ENCODE measurements at regions not wholly inside any gene's neighbourhood (a gene's known extent, or its start where the extent isn't known, plus 50 kb on each side); places are given as distances from the start of the nearest gene placed in this dataset.
"Not testable (repeated sequence)": the region's sequence is repeated elsewhere in the genome, so short reads cannot be mapped to it uniquely, and the experiment has no call there.

GRCh38 chr10:61271127-61271780 is 181.9 kb downstream of the TMEM26 start:
- Histone ChIP-seq H3K9ac (ENCODE audit: low read length) (no peak overlapping the region), H3K4me3 (ENCODE audit: low read depth, low read length) (no peak overlapping the region)

GRCh38 chr10:61263518-61263917 is 189.7 kb downstream of the TMEM26 start:
- Histone ChIP-seq H3K4me3 (ENCODE audit: low read depth, low read length) (no peak overlapping the region), H3K9me3 (ENCODE audit: control insufficient read depth, insufficient read depth, low read depth, low read length) (no peaks in the 10 kb centered on the region), H3K27ac (ENCODE audit: low read depth, low read length) (no peak overlapping the region), H3K9ac (ENCODE audit: low read length) (no peak overlapping the region), H3K4me1 (ENCODE audit: control insufficient read depth, insufficient read depth, low read length) (no peaks in the 10 kb centered on the region), H3K36me3 (ENCODE audit: control insufficient read depth, insufficient read depth, low read length) (no peaks in the 10 kb centered on the region), H3K27me3 (ENCODE audit: control insufficient read depth, insufficient read depth, low read length) (no peaks in the 10 kb centered on the region)

More at GRCh38 chr10:61271127-61271780, 181.9 kb downstream of the TMEM26 start:
- Histone ChIP-seq H3K4me1 (ENCODE audit: control insufficient read depth, insufficient read depth, low read length) (no peaks in the 10 kb centered on the region), H3K9me3 (ENCODE audit: control insufficient read depth, insufficient read depth, low read depth, low read length) (no peaks in the 10 kb centered on the region), H3K27me3 (ENCODE audit: control insufficient read depth, insufficient read depth, low read length) (no peaks in the 10 kb centered on the region), H3K27ac (ENCODE audit: low read depth, low read length) (no peak overlapping the region), H3K36me3 (ENCODE audit: control insufficient read depth, insufficient read depth, low read length) (no peaks in the 10 kb centered on the region)

- Histone ChIP-seq H3K27me3 (ENCODE audit: control insufficient read depth, insufficient read depth, low read length) (no peaks in the 10 kb centered on the region), H3K9ac (ENCODE audit: low read length) (no peak overlapping the region), H3K27ac (ENCODE audit: low read depth, low read length) (no peak overlapping the region), H3K36me3 (ENCODE audit: control insufficient read depth, insufficient read depth, low read length) (no peaks in the 10 kb centered on the region), H3K4me1 (ENCODE audit: control insufficient read depth, insufficient read depth, low read length) (no peaks in the 10 kb centered on the region), H3K4me3 (ENCODE audit: low read depth, low read length) (no peak overlapping the region), H3K9me3 (ENCODE audit: control insufficient read depth, insufficient read depth, low read depth, low read length) (no peaks in the 10 kb centered on the region)
Observed at GRCh38 chr10:61262486-61263261, 190.5 kb downstream of the TMEM26 start.

GRCh38 chr10:61257956-61258496 is 195.2 kb downstream of the TMEM26 start:
- H3K9me3 ChIP-seq (ENCODE audit: control insufficient read depth, insufficient read depth, low read depth, low read length) = no peaks in the 10 kb centered on the region
- no peak overlapping the region for H3K4me3 ChIP-seq (ENCODE audit: low read depth, low read length)
- H3K27me3 ChIP-seq (ENCODE audit: control insufficient read depth, insufficient read depth, low read length) = no peaks in the 10 kb centered on the region
- H3K9ac ChIP-seq (ENCODE audit: low read length) = no peak overlapping the region
- no peak overlapping the region for H3K27ac ChIP-seq (ENCODE audit: low read depth, low read length)
- H3K36me3 ChIP-seq (ENCODE audit: control insufficient read depth, insufficient read depth, low read length) = no peaks in the 10 kb centered on the region
- H3K4me1 ChIP-seq (ENCODE audit: control insufficient read depth, insufficient read depth, low read length) = no peaks in the 10 kb centered on the region

- H3K27me3 ChIP-seq (ENCODE audit: control insufficient read depth, insufficient read depth, low read length) = no peaks in the 10 kb centered on the region
- H3K9me3 ChIP-seq (ENCODE audit: control insufficient read depth, insufficient read depth, low read depth, low read length) = no peaks in the 10 kb centered on the region
- H3K27ac ChIP-seq (ENCODE audit: low read depth, low read length) = no peak overlapping the region
Observed at GRCh38 chr10:61257136-61257535, 196.0 kb downstream of the TMEM26 start.

GRCh38 chr10:61252326-61252725 is 200.9 kb downstream of the TMEM26 start:
- not testable (repeated sequence) for H3K27me3 ChIP-seq (ENCODE audit: control insufficient read depth, insufficient read depth, low read length); H3K9me3 ChIP-seq (ENCODE audit: control insufficient read depth, insufficient read depth, low read depth, low read length); H3K27ac ChIP-seq (ENCODE audit: low read depth, low read length); H3K36me3 ChIP-seq (ENCODE audit: control insufficient read depth, insufficient read depth, low read length); H3K4me1 ChIP-seq (ENCODE audit: control insufficient read depth, insufficient read depth, low read length); H3K4me3 ChIP-seq (ENCODE audit: low read depth, low read length); H3K9ac ChIP-seq (ENCODE audit: low read length)

More at GRCh38 chr10:61257136-61257535, 196.0 kb downstream of the TMEM26 start:
- H3K9ac ChIP-seq (ENCODE audit: low read length) = no peak overlapping the region
- H3K4me1 ChIP-seq (ENCODE audit: control insufficient read depth, insufficient read depth, low read length) = no peaks in the 10 kb centered on the region
- no peak overlapping the region for H3K4me3 ChIP-seq (ENCODE audit: low read depth, low read length)
- H3K36me3 ChIP-seq (ENCODE audit: control insufficient read depth, insufficient read depth, low read length) = no peaks in the 10 kb centered on the region

GRCh38 chr10:61251089-61251488 is 202.1 kb downstream of the TMEM26 start:
- no peaks in the 10 kb centered on the region for H3K4me1 ChIP-seq (ENCODE audit: control insufficient read depth, insufficient read depth, low read length)
- no peak overlapping the region for H3K27ac ChIP-seq (ENCODE audit: low read depth, low read length)
- H3K9ac ChIP-seq (ENCODE audit: low read length) = no peak overlapping the region
- no peak overlapping the region for H3K4me3 ChIP-seq (ENCODE audit: low read depth, low read length)
- H3K9me3 ChIP-seq (ENCODE audit: control insufficient read depth, insufficient read depth, low read depth, low read length) = no peaks in the 10 kb centered on the region
- no peaks in the 10 kb centered on the region for H3K36me3 ChIP-seq (ENCODE audit: control insufficient read depth, insufficient read depth, low read length)
- no peaks in the 10 kb centered on the region for H3K27me3 ChIP-seq (ENCODE audit: control insufficient read depth, insufficient read depth, low read length)

- H3K4me1 ChIP-seq (ENCODE audit: control insufficient read depth, insufficient read depth, low read length) = no peaks in the 10 kb centered on the region
- no peaks in the 10 kb centered on the region for H3K9me3 ChIP-seq (ENCODE audit: control insufficient read depth, insufficient read depth, low read depth, low read length)
- no peaks in the 10 kb centered on the region for H3K27me3 ChIP-seq (ENCODE audit: control insufficient read depth, insufficient read depth, low read length)
- H3K36me3 ChIP-seq (ENCODE audit: control insufficient read depth, insufficient read depth, low read length) = no peaks in the 10 kb centered on the region
- no peak overlapping the region for H3K27ac ChIP-seq (ENCODE audit: low read depth, low read length)
- H3K9ac ChIP-seq (ENCODE audit: low read length) = no peak overlapping the region
- no peak overlapping the region for H3K4me3 ChIP-seq (ENCODE audit: low read depth, low read length)
Observed at GRCh38 chr10:61250131-61250530, 203.1 kb downstream of the TMEM26 start.

GRCh38 chr10:61248013-61248412 is 205.2 kb downstream of the TMEM26 start:
- H3K27ac ChIP-seq (ENCODE audit: low read depth, low read length) = no peak overlapping the region
- H3K9ac ChIP-seq (ENCODE audit: low read length) = no peak overlapping the region
- no peaks in the 10 kb centered on the region for H3K9me3 ChIP-seq (ENCODE audit: control insufficient read depth, insufficient read depth, low read depth, low read length)
- H3K27me3 ChIP-seq (ENCODE audit: control insufficient read depth, insufficient read depth, low read length) = no peaks in the 10 kb centered on the region
- no peaks in the 10 kb centered on the region for H3K36me3 ChIP-seq (ENCODE audit: control insufficient read depth, insufficient read depth, low read length)
- H3K4me3 ChIP-seq (ENCODE audit: low read depth, low read length) = no peak overlapping the region
- no peaks in the 10 kb centered on the region for H3K4me1 ChIP-seq (ENCODE audit: control insufficient read depth, insufficient read depth, low read length)

GRCh38 chr10:61244261-61244775 is 208.9 kb downstream of the TMEM26 start:
- Histone ChIP-seq H3K4me3 (ENCODE audit: low read depth, low read length) (no peak overlapping the region), H3K4me1 (ENCODE audit: control insufficient read depth, insufficient read depth, low read length) (no peaks in the 10 kb centered on the region), H3K9me3 (ENCODE audit: control insufficient read depth, insufficient read depth, low read depth, low read length) (no peaks in the 10 kb centered on the region), H3K9ac (ENCODE audit: low read length) (no peak overlapping the region), H3K27ac (ENCODE audit: low read depth, low read length) (no peak overlapping the region), H3K27me3 (ENCODE audit: control insufficient read depth, insufficient read depth, low read length) (no peaks in the 10 kb centered on the region), H3K36me3 (ENCODE audit: control insufficient read depth, insufficient read depth, low read length) (no peaks in the 10 kb centered on the region)

GRCh38 chr10:61232780-61233179 is 220.4 kb downstream of the TMEM26 start:
- H3K4me3 ChIP-seq (ENCODE audit: low read depth, low read length) = no peak overlapping the region
- H3K36me3 ChIP-seq (ENCODE audit: control insufficient read depth, insufficient read depth, low read length) = no peaks in the 10 kb centered on the region
- H3K9me3 ChIP-seq (ENCODE audit: control insufficient read depth, insufficient read depth, low read depth, low read length) = peaks cover 20% of the 10 kb centered on the region
- H3K4me1 ChIP-seq (ENCODE audit: control insufficient read depth, insufficient read depth, low read length) = no peaks in the 10 kb centered on the region
- H3K27me3 ChIP-seq (ENCODE audit: control insufficient read depth, insufficient read depth, low read length) = no peaks in the 10 kb centered on the region
- no peak overlapping the region for H3K27ac ChIP-seq (ENCODE audit: low read depth, low read length)
- H3K9ac ChIP-seq (ENCODE audit: low read length) = no peak overlapping the region
